Colon (tissue), 2 donors: ENCODE measurements at regions not wholly inside any gene's neighbourhood (a gene's known extent, or its start where the extent isn't known, plus 50 kb on each side); places are given as distances from the start of the nearest gene placed in this dataset.

ENCODE experiments used
- FAIRE-seq: peaks from 2 replicates; lab custom pipeline; 2012; peaks lifted over from hg19 to GRCh38; lab: Jason Lieb, UNC
- donor health status: control.
- donor health status: control.

DNA sequence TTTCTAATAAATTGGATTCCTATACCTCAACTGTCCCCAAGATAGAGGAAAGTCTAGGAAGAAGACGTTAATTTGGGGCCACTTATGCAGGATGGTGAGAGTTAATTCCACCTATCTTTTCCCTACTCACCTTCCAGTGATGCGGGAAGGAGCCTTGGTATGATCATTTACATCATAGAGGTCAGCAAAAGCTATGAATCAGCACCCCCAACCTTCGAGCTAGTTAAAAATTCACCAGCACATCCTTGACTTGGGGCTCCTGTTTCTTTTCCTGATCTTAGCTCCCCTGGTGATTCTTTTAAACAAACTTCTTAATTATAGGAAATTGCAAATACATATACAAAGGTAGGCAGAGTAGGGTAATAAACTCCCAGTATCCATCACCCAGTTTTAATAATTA lies 366.6 kb downstream of the SOX2 start:
- FAIRE-seq: no peak

DNA sequence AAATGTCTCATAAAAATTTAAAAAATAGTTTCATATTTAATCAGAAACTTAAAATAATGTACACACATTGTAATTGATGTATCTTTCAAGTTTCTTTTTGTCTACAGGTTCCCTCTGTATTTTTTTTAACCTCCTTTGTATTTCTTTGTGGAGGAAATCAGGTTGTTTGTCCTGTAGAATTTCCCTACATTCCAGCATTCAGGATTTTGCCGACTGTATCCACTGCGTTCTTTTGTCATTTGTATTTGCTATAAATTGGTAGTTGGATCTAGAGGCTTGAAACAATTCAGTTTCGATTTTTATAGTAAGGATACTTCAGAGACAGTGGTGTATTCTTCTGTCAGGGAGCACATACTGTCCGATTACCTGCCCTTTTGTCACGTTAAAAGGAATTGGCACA lies 367.2 kb downstream of the SOX2 start:
- FAIRE-seq: no peak

DNA sequence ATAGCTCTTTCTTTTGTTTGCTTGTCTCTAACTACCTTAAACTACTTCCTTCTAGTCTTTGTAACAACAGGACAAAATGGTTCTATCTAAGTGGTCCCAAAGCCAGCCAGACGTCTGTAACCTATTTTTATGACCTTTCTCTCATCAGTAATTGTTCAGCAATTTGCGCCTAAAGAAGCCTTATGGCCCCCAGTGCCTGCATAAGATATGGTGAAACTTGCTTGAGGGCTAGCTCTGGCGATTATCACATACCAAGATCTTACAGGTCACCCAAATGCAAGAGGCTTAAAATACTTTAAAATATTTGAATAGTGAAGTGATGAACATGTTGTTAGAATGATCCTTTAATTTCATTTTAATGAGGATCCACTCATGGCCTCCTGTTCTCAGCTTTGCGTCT lies 369.4 kb downstream of the SOX2 start:
- FAIRE-seq: no peak

DNA sequence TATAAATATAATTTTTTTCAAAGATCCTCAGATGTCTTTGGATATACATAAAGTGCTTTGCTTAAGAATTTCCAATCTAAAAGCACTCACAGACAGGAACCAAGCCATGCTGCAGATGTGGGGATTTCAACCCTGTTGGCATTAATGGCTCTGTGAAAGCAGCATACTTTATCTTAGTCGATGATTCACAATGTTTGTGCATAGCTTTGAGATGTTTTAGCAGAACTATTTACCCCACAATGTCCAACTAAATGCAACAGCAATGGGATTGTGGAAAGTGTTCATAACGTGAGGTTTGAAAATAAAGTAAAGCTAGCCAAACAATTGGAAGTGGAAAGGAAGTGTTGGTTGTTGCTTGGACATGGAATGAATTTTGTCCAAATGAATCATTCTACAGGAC lies 371.4 kb downstream of the SOX2 start:
- FAIRE-seq: no peak

DNA sequence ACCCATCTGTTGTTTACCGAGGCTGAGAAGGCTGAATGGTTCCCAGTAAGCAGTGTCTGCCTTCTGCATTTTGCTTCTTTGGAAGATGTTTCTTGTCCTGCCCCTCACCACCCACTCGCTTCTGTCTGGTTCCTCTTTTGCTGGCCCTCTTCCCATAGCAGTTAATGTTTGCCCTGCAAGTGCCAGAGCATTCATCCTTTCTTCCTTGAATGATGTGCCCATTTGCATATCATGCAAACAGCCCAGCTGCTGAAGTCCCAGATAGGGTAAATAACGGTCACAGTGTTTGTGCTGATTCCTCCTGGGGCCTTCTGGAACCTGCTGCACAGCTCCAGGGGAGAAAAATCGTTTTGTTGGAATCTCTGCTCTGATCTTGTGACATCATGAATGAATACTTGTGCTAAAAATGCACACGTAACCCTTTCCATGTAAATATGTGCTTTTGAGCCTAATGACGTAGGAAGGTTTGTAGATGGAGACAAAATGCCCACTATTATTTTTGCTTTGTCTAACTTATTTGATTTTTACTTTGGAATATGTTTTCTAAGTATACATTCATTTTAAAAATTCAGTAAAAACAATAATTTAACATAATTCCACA lies 381.0 kb downstream of the SOX2 start:
- no peak for FAIRE-seq

DNA sequence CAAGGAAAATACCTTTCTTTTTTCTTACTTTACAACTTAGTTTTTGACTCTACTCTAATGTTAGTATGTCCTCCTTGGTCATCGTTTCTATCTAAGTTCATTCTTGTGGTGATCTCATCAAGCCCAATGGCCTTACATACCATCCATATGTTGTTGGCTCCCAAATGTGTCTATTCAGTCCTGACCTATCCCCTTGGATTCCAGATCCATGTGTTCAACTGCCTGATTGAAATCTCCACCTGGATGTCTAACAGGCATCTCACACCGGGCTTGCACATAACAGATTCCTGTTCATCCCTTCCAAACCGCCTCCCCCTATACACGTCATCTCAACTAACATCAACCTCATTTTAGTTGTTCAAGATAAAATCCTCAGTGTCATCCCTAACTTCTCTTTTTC lies 382.6 kb downstream of the SOX2 start:
- no peak for FAIRE-seq

DNA sequence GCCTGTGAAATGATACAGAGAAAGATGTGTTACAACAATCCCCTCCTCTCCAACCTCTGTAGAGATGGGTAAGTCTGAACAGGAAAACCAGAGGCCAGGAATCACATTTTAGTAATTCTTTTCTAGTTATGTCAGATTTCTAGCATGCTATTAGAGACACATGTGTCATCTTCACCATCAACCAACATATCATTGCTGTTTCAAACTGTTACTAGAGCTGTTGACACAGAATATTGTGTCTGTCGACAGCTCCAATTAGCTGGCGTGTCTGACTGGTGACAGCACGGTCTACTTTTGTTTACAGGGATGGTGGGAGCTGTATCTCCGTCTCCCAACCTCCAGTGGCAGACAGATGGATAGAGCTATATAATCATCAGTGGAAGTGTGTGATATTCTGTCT lies 393.2 kb downstream of the SOX2 start:
- no peak for FAIRE-seq

DNA sequence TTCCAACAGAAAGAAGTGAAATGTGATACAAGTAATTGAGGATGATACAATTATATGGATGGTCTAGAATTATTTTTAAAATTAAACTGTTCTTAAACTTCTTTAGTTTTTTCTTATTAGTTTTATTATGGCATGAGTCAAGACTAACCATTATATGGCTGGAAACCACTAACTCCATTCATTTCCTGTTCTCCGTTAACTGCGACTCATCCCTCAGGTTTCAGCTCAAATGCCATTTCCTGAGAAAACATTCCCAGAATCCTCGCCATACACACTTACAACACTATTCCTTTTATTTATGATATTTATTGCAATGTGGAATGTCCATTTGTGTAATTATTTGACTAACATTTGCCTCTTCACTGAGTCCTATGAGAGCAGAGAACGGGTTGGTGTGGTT lies 394.1 kb downstream of the SOX2 start:
- FAIRE-seq: no peak

DNA sequence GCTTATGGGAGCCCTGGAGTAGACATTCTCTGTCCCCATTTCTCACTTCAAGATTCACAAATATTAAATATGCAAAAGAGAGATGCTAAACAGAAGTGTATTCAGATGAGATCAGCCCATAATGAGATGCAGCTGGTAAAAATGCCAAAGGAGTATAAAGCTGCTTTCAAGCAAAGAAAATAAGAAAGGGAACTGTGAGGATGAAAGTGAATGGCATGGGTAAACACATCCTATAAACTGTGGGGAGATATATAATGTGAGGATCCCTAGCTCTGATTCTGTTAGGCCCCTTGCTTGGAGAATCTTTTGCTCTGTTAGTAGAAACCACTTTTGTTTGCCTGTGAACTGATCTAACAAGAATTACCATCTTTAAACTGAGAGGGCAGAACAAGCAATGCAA lies 396.6 kb downstream of the SOX2 start:
- no peak for FAIRE-seq

DNA sequence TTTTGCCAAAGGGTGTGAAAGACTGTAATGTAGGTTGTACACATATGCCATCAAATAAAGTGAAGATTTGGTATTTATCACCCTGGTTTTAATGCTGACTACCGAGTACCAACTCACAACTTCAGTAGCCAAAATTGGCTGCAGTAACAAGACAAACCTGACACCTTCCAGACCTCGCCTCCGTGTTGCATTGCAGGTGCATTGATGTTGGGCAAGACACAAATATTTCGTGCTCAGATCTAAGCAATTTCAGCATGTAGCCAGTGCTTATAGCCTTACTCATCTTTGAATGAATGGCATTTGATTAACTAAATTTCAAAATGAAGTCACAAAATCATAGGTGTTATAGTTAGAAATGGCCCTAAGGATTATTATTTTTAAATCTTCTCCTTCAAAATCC lies 400.2 kb downstream of the SOX2 start:
- FAIRE-seq: no peak

DNA sequence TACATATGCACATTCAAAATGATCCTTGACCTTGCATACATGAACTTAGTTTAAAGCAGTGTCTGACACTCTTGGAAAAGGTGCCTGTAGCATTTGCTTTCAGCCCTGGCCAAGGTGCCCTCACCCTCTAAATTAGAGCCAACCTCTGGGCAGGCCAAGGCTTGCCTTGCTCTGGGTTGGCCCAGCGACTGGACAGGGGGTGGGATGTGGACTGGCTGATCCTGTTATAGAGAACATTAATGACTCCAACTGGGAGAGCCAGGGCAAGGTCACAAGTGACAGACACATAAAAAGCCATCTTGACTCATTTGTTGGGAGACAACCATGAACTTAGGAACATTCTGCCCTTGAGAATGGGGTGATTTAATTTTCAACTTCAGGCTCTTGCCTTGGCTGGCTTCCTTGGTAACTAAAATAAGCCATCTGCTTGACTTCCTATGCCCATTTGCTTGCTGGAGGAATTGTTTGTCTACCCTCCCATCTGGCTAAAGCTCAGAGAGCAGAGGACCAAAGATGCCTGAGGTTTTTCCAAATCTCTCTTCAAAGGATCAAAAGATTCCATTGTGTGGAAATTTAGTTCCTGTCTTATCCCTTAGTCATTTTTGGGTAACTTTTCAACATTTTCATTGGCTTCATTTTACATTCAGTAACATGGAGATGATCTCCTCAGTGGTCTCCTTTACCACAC lies 403.7 kb downstream of the SOX2 start:
- FAIRE-seq: no peak

DNA sequence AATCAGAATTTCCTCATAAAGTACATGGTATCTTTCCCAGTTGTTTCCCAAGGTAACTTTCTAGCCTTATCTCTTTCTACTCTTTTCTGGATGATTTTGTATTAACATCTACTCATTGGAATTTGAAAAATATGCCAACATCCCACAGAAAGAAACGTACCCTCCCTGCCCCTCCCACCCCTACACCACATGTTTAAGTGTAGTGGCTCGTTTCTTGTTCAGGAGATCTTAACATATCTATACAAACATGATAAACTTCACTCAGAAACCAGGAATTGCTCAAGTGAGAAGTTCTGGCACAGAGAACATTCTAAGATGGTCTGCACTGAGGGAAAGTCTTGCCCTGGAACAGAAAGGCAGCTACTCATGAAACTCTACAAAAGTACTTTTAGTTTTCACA lies 404.7 kb downstream of the SOX2 start:
- no peak for FAIRE-seq

DNA sequence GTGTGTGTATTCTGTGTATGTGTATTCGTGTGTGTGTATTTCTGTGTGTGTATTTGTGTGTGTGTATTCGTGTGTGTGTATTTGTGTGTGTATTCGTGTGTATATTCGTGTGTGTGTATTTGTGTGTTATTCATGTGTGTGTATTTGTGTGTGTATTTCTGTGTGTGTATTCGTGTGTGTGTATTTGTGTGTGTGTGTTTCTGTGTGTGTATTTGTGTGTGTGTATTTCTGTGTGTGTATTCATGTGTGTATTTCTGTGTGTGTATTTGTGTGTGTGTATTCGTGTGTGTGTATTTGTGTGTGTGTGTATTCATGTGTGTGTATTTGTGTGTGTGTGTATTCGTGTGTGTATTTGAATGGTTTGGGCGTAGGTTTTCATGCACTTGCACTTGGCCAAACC lies 405.4 kb downstream of the SOX2 start:
- peak; percentile 36 for FAIRE-seq

DNA sequence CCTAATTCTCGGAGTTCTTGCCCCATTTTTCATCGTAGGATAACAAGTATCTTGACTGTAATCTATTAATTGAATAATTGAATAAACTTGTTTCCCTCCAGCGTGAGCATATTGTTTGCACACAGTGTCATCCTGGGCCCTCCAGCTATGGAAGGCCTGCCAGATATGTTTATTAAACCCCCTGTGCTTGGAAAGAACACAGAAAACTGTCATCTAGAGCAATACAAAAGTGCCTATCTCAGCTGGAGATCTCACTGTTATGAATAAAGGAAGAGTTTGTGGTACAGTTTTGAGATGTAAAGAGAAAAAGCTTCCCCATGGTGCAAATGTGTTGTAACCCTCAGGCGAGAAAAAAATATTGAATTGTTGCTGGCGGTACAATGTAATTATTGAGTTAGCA lies 405.9 kb downstream of the SOX2 start:
- no peak for FAIRE-seq

DNA sequence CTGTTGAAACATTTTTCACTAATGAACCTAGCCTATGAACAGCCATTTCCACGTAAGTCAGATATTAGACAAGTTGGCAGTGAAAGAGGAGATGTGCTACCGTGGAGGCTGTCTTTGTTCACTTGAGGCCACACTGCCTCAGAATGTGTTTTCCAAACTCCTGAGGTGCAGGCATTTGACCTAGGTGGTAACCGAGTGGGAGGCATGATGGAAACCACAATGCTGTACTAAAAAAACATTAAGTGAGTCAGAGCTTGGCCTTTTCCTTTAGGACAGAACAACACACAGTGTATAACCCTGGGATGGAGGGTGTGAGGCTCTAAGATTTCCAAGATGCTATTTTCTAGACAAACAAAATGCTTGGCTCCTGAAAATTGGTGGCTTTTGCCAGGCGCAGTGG lies 406.3 kb downstream of the SOX2 start:
- FAIRE-seq: no peak

DNA sequence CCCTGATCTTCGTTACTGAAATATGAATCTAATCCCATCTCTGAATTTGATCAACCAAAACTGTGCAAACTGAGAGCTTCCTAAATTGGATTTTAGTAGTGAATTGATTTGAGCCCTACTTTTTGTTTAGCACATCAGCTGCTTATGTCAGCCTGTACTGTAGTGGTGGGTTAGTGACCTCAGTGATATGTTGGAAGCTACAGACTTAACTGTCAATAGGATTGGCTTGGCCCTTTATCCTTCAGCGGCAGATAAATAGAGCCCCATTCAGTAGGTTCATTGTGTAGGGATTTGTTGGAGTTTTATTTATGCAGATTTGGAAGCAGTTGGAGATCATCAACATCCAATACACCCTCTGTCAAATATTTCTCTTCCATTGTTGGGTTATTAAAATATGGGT lies 409.7 kb downstream of the SOX2 start:
- no peak for FAIRE-seq

DNA sequence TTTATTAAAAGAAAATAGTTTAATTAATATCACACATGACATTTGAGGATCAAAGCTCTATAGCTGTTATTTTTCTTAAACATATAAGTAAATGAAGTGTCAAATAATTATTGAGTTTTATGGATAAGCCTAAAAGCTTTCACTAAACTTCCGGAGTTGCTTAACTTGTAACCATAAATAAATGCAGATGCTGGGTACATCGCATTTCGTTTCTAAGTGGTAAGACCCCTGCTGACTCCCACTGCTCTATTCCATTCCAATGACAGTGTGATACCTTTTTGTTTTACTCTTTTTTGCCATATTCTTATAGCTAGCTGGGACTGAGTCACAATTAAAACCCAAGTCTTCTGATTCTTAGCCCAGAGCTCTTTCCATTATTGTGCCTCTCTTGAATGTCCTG lies 411.1 kb downstream of the SOX2 start:
- FAIRE-seq: no peak

DNA sequence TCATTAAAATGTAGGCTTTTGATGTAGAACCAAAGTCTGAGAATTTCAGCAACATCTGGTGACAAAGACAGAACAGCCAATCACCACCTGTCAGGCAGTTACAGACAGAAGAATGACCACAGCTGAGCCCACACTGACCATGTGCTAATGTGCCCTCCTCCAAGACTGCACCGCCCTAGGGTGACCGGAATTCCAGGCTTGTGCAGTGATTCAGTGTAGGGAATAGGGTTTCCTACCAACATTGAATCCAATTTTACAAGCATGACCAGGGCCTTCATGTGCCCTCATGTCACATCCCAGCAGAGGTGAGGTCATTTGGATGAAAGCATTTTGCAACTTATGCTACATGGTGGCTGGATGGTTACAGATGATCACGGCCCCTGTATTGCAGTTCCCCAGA lies 412.5 kb downstream of the SOX2 start:
- FAIRE-seq: no peak

DNA sequence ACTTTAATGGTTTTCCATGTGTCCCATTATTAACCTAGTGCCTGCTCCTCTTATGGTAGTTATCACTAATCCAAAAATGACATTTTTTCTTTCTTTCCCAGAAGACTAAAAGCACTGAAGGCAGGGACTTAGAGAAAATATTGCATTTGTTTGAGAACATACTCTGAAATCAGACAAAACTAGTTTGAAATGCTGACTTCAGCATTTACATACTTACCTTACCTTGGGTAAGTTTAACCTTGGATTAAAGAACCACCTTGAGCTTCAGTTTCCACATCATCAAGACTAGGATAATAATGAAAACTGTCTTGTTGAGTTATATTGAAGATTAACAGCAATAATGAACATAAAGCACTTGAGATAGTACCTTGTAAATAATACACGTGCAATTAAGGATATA lies 413.0 kb downstream of the SOX2 start:
- no peak for FAIRE-seq

DNA sequence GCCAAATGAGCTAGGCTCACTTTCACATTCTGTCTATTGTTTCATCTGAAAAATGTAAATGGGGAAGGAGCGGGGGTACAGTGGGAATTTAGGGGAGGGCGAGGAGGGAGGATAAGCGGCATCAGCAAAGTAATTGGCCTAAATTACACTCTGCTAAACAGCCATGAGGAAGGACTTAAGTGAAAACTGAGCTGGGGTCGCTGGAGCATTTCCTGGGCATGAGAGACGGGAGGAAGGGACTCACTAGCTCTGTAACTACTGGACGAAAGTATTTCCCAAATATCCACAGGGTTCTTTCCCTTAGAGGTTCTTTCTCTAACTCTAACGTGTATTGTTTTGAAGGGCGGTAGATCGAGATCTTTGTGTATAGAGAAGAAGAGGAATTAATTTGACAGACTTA lies 418.0 kb downstream of the SOX2 start:
- FAIRE-seq: no peak

DNA sequence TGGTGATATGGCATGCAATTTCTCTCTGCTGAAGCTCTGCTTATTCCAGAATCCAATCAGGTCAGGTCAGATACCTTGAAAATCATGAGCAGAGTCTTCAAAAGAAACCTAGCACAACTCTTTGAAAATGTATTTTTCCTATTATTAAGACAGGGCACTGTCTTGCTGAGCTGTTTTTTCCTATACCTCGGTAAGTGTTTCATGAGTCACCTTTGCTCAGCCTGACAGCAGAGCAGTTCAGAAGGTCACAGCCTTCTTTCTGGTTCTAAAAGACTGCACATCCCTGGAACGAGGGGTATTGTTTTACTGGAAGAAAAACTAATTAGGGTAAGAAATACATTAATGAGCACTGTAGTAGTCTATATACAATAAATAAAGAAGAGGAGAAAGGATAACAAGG lies 422.0 kb downstream of the SOX2 start:
- FAIRE-seq: no peak

DNA sequence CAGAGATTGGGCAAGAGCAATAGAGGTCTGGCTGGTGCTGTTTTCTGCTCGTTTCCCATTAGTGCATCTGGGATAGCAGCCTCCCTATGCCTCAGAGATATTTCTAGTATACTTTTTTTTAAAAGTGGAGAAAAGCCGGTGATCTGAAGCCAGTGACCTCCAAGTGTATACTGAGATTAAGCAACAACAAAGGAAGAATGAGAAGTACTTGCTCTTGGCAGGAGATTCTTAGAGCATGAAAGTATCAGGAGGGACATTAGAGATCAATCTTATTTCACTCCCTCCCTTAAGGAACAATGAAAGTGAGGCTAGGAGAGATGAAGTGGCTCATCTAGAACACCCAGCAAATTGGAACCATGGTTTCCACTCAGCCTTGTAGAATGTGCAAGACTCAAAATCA lies 423.3 kb downstream of the SOX2 start:
- no peak for FAIRE-seq

DNA sequence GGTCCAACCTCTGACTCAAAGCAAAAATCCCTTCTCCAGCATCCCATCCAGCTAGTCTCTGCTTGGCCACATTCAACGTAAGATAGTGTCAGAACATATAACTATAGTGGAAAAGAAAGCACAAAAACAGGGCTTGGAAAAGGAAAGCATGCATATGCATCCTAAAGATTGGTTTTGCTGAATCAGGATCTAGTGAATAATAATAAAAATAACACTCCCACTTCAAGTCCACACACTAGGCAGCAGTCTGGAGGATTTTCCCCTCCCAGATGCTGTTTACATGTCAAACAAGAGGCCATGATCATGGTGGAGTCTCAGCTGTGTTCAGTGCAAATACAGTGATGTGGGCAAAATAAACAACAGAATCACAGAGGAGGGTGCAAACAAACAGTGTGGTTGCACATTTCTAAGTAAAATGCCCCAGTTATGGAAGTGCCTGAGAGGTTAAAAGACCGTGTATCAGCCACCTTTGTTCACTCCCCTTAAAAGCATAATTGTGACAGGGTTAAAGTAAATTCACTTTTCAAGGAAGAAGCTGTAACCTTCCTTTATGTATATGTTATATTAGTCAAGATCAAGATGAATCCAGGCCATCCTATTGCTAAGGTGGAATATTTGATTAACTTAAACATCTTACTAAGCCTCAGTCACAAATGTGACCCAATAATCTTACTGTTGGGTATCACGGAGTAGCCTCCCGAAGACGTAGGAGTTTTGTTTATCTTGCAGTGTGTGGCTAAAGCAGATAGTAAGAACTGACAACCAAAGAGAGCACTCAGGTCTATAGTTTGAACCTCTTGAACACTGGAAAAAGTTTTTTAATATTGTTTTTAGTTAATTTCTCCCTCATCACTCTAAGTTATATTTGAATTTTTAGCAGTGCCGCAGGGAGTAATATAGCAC lies 424.5 kb downstream of the SOX2 start:
- FAIRE-seq: no peak

DNA sequence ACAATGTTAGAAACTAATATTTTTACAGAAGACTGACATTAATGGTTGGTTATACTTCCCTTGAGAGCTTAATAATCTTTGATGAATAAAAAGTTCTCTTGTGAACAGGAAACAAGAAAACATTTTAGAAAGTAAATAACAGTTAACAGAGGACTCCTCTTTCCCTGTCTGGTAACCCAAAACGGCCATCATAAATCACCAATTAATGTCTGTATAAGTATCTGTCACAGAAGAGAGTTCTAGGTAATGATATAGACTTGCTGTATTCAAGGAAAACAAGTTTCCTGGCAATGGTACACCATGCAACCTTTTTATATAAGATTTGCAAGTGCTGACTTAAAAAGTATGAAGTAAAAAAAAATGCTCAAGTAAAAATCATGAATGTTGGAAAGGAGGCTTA lies 426.7 kb downstream of the SOX2 start:
- FAIRE-seq: no peak
